ENCODE measurements at regions not wholly inside any gene's neighbourhood (a gene's known extent, or its start where the extent isn't known, plus 50 kb on each side); places are given as distances from the start of the nearest gene placed in this dataset.

DNA sequence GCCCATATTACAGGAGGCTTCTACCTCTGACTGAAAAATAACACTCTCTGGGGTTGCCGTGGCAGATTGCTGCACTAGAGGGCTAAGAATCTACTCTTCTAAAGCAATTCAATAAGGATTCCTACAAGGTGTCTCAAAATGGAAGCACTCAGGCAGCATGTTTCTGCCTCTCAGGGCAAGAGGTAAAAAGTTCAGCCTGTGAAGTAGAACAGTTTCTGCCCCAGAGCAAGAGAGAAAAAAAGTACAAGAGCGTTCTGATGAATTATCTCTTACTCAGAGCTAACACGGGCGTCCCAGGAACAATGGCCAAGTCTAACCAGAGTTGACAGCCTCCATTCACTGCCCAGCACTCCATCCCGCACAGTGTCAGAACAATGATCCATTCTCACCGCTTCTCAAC is 71.3 kb upstream of the TES start:
- H3K4me3 ChIP-seq, result no peak overlapping the region
- no peaks in the 10 kb centered on the region for H3K36me3 ChIP-seq
- no peaks in the 10 kb centered on the region for H3K27me3 ChIP-seq
- no peak overlapping the region for H3K27ac ChIP-seq
- no peak for DNase-seq
- no peaks in the 10 kb centered on the region for H3K4me1 ChIP-seq
- no peaks in the 10 kb centered on the region for H3K9me3 ChIP-seq
- in situ Hi-C loops (cut with MboI; ENCODE audit: low sequenced_read_pairs in 4 of 4), result no loop called here
- no peak for TF ChIP-seq POLR2A (IDR thresholded peaks at IDR 0.05)
- TF ChIP-seq, protein P1, sequence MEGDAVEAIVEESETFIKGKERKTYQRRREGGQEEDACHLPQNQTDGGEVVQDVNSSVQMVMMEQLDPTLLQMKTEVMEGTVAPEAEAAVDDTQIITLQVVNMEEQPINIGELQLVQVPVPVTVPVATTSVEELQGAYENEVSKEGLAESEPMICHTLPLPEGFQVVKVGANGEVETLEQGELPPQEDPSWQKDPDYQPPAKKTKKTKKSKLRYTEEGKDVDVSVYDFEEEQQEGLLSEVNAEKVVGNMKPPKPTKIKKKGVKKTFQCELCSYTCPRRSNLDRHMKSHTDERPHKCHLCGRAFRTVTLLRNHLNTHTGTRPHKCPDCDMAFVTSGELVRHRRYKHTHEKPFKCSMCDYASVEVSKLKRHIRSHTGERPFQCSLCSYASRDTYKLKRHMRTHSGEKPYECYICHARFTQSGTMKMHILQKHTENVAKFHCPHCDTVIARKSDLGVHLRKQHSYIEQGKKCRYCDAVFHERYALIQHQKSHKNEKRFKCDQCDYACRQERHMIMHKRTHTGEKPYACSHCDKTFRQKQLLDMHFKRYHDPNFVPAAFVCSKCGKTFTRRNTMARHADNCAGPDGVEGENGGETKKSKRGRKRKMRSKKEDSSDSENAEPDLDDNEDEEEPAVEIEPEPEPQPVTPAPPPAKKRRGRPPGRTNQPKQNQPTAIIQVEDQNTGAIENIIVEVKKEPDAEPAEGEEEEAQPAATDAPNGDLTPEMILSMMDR (IDR thresholded peaks at IDR 0.05 in 4 of 5, conservative IDR thresholded peaks at IDR 0.05 in 1 of 5), result no peak
- intact Hi-C loops (cut with DNase I; ENCODE audit: low total_unique reads), result no loop called here
- ATAC-seq, result no peak

DNA sequence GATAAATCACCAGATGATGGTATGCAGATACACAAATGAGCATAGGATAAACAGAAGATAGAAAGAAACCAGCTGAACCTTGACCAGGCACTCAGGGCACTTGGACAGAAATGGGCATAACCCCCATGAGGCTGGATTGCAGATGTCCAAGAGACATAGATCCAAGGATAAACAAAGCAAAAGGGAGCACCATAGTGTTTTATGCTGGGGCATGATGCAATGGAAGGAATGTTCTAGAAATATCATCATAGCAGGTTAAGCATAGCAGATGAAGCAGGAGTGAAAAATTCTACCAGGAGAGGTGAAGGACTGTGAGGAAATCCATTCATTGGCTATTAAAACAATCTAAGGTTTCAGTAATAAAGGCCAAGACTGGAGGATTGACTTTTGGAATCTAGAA is 70.5 kb upstream of the TES start:
- intact Hi-C loops (cut with DNase I; ENCODE audit: low total_unique reads), result no loop called here
- in situ Hi-C loops (cut with MboI; ENCODE audit: low sequenced_read_pairs in 4 of 4), result no loop called here
- H3K27me3 ChIP-seq, result no peaks in the 10 kb centered on the region
- no peak for DNase-seq
- no peaks in the 10 kb centered on the region for H3K36me3 ChIP-seq
- H3K27ac ChIP-seq, result no peak overlapping the region
- no peak for ATAC-seq
- H3K9me3 ChIP-seq, result no peaks in the 10 kb centered on the region
- no peak overlapping the region for H3K4me3 ChIP-seq
- no peak for TF ChIP-seq POLR2A (IDR thresholded peaks at IDR 0.05)
- TF ChIP-seq, protein P1 (IDR thresholded peaks at IDR 0.05 in 4 of 5, conservative IDR thresholded peaks at IDR 0.05 in 1 of 5), result no peak
- no peaks in the 10 kb centered on the region for H3K4me1 ChIP-seq

DNA sequence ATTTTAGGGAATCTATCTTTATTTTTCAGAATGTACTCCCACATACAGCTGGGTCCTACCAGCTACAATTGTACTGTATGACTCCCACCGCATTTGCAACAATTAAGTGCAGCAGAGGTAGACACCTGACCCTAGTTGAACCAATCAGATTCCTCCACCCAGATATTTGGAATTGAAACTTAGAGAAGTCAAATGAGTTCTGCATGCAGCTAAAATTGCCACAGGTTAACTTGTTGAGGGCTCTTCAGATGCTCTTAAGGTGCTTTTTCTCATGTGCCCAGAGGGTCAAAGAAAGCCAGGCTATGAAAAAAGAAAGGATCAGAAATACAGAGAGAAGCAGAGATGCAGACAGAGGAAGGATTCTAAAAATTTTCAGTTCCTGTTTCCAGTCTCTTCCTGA is 68.0 kb upstream of the TES start:
- ATAC-seq, result no peak
- no peaks in the 10 kb centered on the region for H3K36me3 ChIP-seq
- in situ Hi-C loops (cut with MboI; ENCODE audit: low sequenced_read_pairs in 4 of 4) (no loop called here), intact Hi-C loops (cut with DNase I; ENCODE audit: low total_unique reads) (no loop called here)
- no peak overlapping the region for H3K4me3 ChIP-seq
- DNase-seq, result no peak
- no peaks in the 10 kb centered on the region for H3K27me3 ChIP-seq
- no peak overlapping the region for H3K27ac ChIP-seq
- H3K9me3 ChIP-seq, result no peaks in the 10 kb centered on the region
- no peak for TF ChIP-seq POLR2A (IDR thresholded peaks at IDR 0.05)
- TF ChIP-seq, protein P1 (IDR thresholded peaks at IDR 0.05 in 4 of 5, conservative IDR thresholded peaks at IDR 0.05 in 1 of 5), result no peak
- no peaks in the 10 kb centered on the region for H3K4me1 ChIP-seq

DNA sequence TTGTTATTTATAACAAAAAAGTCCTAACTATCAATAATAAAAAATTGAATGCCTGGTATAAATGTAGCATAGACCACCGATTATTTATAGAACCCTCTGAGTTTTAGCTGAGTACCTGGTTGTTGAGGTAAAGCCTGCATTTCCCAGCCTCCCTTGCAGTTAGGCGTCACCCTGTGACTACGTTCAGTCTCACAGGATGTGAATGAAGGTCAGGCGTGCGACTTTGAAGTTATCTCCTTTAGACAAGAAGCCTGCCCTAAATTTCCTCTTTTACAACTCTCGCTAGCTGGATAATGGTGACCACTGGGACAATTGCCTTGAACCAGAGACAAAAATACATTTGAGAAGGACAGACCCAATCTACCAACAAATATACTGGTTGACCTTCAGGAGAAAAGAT is 67.5 kb upstream of the TES start:
- ATAC-seq, result no peak
- Histone ChIP-seq H3K4me1 (no peaks in the 10 kb centered on the region), H3K27me3 (no peaks in the 10 kb centered on the region), H3K4me3 (no peak overlapping the region), H3K36me3 (no peaks in the 10 kb centered on the region), H3K27ac (no peak overlapping the region), H3K9me3 (no peaks in the 10 kb centered on the region)
- in situ Hi-C loops (cut with MboI; ENCODE audit: low sequenced_read_pairs in 4 of 4), result no loop called here
- intact Hi-C loops (cut with DNase I; ENCODE audit: low total_unique reads), result no loop called here
- TF ChIP-seq, protein P1 (IDR thresholded peaks at IDR 0.05 in 4 of 5, conservative IDR thresholded peaks at IDR 0.05 in 1 of 5), result no peak
- TF ChIP-seq POLR2A (IDR thresholded peaks at IDR 0.05), result no peak
- no peak for DNase-seq

DNA sequence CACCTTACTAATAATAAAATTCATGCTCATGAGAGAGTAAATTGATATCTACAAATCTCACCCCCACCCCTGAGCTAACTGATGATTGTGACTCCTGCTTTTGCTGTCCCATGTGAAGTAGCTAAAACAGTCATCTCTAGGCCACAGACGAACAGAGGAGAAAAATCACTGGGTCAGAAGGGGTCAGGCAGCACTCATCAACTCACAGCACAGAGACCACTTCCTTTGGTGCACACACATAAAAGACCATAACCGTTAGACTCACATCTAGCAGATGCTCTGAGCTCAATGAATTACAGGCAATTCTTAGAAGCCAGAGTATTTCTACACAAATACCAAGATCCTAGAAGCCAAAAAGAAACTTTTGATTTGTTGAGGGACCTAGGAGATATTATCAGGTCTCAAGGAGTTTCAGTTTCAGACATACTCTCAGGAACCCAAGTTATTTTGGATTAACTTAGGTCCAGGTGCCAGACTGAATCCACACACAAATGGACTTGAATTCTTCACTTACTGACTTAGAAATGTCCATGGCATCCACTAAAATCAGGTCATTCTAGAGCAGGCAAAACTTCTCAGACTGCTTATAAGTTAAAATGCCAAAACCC is 65.0 kb upstream of the TES start:
- intact Hi-C loops (cut with DNase I; ENCODE audit: low total_unique reads), result no loop called here
- Histone ChIP-seq H3K9me3 (no peaks in the 10 kb centered on the region), H3K27me3 (no peaks in the 10 kb centered on the region), H3K4me3 (no peak overlapping the region), H3K36me3 (no peaks in the 10 kb centered on the region), H3K4me1 (no peaks in the 10 kb centered on the region), H3K27ac (no peak overlapping the region)
- in situ Hi-C loops (cut with MboI; ENCODE audit: low sequenced_read_pairs in 4 of 4), result no loop called here
- no peak for DNase-seq
- ATAC-seq, result no peak
- no peak for TF ChIP-seq POLR2A (IDR thresholded peaks at IDR 0.05)
- TF ChIP-seq, protein P1 (IDR thresholded peaks at IDR 0.05 in 4 of 5, conservative IDR thresholded peaks at IDR 0.05 in 1 of 5), result no peak
